ENCODE measurements at regions not wholly inside any gene's neighbourhood (a gene's known extent, or its start where the extent isn't known, plus 50 kb on each side); places are given as distances from the start of the nearest gene placed in this dataset.

- TF ChIP-seq NR2F2 (IDR thresholded peaks at IDR 0.05) (no peak), SP1 (IDR thresholded peaks at IDR 0.05) (no peak), ZBTB33 (IDR thresholded peaks at IDR 0.05) (no peak), CTCF (IDR thresholded peaks at IDR 0.05; ENCODE audit: low read depth, low read length, missing input control) (no peak), ATF3 (IDR thresholded peaks at IDR 0.05) (no peak), YY1 (IDR thresholded peaks at IDR 0.05) (no peak), JUND (IDR thresholded peaks at IDR 0.05) (no peak), TAF1 (conservative IDR thresholded peaks at IDR 0.05) (no peak)
Measured at GRCh38 chr1:30447080-30447479, 276.3 kb downstream of the MATN1 start.
